Cardiac septum (tissue), 1 donor: ENCODE measurements at regions not wholly inside any gene's neighbourhood (a gene's known extent, or its start where the extent isn't known, plus 50 kb on each side); places are given as distances from the start of the nearest gene placed in this dataset.
"Not testable (repeated sequence)": the region's sequence is repeated elsewhere in the genome, so short reads cannot be mapped to it uniquely, and the experiment has no call there.

Experiments
- DNase-seq: peaks from one replicate; pipeline ENCODE4 v3.0.0-alpha.2; 2020; ENCODE audit warnings: low spot score
- intact Hi-C: fragments of 100-400 bp; cut with DNase I; formaldehyde crosslinking; loops from one replicate; pipeline ENCODE4 v1.14.0; 2022
- donor health status: DM: no; HTN: no; CAD: no.

DNA sequence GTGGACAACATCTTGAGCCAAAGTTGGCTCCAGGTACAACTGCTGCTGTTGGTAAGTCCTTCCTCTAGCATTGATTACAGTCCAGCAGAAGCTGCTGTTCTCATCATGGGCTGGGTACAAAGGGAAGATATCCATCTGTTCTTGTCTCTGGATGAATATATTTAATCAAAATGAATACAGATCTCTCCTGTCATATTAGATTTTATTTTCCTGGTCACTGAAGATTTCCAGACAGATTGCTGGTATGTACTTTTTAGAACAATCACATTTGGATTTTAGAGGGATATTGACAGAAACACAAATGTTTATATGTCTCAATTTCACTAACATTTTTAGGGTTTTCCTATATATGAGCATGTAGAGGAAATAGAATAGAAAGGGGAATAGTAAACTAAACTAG is 155.4 kb upstream of the FHL2 start:
- intact Hi-C loops = no loop called here
- no peak for DNase-seq

DNA sequence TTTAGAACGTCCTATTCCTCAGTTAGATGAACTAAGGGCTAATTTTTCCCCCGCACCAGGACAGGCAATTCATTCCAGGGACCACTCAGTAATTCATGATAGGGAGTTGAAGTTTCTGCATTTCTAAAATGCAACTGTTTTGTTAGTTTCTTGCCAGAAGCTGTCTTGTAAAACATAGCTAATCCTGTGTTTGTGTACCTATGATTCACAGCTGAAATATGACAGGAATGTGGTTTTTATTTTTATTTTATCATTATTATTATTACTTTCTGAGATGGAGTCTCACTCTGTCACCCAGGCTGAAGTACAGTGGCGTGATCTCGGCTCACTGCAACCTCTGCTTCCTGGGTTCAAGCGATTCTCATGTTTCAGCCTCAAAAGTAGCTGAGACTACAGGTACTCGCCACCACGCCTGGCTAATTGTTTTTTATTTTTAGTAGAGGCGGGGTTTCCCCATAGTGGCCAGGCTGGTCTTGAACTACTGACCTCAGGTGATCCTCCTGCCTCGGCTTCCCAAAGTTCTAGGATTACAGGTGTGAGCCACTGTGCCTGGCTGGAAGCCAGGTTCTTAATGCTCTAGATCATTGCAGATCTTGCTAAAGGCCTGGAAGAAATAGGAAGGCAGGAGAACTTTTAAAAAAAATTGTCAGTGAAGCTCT is 154.8 kb upstream of the FHL2 start:
- DNase-seq = no peak
- intact Hi-C loops = no loop called here

DNA sequence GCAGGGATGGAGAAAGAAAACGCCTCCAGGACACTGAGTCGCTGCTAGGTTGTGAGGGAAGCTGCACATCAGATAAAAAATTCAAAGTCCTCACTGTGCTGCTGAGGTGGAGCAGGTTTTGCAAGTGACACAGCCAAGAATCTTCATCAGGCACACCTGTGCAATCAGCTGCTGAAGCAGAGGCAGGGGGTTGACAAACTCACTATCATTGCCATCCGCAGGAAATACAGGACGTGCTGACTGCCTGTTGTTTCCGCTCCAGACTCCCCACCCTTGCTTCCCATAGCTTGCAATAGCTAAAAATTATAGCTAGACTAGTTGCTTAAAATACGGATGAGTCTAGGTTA is 147.8 kb upstream of the FHL2 start:
- no peak for DNase-seq
- intact Hi-C loops = no loop called here

DNA sequence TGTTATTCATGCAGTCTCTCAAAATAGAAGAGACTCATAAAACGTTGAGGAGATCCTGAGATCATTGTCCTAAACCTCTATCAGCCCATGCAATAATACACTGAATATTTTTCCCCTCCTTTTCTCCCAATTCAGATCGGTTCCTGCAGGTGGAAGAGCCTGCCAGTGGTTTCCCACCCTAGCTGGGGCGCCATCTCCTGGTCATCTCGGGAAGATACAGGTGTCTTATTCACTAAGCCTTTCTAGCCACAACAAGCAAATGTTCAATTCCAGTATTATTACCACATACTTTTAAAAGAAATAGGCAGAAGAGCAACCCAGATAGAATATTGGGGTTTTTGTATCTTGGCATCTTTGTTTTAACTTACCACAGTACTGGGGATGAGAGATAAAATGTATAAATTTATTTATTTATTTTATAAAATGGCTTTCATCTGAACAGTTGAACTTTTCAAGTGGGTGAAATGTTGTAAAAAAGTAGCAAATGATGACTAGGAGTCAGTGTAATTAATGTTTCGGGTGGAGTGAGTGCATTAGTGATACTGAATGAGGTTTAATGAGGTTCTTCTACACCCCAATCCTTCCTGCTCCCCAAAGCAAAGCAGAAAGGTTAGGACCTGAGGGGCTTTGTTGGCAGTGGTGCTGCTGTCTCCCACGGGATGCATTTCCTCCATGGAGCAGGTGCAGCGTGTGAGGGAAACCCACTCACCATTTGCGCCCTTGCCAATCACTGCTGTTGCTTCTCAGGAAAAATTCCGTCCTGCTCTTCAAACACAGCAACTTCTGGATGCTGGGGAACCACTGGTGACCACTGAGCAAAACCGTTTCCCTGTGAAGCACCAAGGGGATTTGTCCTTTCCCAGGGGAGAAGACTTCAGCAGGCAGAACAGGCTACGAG is 147.1 kb upstream of the FHL2 start:
- DNase-seq = no peak
- intact Hi-C loops = no loop called here

DNA sequence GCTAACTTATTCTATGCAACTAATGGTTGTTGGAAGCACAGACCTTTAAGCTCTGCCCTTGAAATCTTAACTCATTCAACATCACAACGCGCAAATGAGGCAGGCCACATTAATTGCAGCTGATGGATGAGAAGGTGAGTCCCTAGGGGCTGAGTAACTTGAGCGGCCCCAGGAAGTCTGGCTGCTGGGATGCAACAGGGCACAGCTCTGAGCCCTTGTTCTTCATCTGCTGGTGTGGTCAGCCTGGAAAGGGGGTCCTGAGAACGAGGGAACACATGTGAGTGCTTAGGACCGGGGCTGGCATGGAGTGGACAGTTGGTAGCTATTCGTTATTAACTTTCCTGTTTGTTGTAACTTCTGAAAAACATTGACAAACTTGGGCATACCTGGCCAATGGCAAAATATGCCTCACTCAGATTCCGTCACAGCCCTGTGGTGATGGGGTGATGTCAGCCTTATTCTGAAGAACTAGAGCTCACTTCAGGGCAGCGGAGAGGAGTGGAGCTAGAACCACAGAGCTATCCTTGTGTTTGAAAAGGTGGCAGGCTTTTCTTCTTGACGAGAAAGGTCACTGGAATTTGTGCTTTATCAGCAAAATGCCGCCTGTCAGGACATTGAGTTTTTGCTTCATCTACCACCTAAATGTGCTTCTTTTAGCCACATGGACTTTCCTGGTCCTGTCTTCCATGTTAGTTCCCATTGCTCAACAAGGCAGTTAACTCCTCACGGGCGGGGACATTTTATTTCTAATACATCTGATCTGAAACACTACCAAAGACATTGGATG is 145.9 kb upstream of the FHL2 start:
- DNase-seq = no peak
- intact Hi-C loops = no loop called here

DNA sequence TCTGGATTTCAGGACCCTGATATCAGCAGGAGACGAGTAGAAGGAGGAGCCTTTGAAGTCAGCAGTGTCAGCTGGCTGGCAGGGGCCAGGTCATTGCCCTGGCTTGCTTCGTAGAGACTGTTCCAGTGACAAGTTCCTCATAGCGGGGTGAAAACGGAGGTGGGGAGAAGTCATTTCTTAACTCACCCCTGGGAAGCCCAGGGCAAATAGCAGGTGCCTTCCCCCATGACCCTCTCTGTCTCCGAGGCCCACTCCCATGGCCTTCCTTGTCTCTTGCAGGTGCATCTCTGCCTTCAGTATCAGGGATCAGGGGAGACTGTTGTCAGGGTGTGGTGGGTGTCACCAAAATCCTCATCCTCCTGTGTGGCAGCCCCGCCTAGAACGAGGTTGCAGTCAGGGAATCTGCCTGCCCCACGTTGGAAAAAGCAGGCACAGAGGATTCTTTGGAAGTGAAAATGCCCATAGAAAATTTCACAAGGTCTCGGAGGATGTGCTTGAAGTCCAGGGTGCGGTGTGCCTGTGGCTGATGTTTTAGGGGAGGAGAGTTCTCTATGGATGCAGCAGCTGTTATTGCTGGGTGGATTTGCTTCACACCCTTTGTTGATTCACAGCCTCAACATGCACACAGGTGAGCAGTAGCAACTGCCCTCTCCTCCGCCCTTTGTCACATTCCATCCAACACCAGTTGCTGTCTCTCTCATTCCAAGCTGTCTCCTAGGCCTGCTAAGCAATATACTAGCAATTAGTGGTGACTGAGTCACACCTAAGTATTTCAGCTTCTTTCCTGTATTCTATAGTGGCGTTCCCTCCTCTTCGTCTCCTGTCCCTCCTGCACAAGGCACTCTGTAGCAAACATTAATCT is 142.6 kb upstream of the FHL2 start:
- no peak for DNase-seq
- intact Hi-C loops = no loop called here

DNA sequence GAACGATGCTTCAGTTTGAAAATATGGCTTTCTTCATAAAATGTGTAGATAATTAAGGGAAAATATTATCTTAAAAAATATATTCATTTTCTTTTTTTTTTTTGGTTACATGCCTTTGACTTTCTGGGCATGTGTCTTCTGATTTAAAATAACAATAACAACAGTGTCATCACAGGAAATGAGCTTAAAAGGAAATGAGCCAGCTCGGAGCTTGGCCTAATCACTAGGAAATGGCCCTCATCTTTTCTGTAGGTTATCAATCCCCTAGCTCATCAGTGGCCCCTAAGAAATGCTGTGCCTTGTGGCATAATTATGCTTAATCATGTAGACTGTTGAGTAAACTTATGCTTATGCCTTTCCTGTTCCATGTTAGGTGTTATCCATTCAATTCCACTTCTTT is 141.8 kb upstream of the FHL2 start:
- intact Hi-C loops = no loop called here
- DNase-seq = no peak

DNA sequence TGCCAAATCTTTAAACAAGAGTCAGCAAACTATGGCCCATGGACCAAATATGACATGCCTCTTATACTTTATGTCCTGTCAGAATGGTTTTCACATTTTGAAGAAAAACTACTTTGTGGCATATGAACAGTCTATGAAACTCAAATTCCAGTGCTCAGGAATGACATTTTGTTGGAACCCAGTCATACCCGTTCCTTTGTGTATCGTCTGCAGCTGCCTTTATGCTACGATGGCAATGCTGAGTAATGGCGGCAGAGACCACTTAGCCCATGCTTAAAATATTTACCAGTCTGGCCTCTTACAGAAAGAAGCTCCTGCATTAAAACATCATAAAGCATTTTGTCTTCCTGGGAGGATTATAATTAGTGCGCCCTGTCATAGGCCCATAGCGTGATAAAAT is 140.5 kb upstream of the FHL2 start:
- intact Hi-C loops = no loop called here
- no peak for DNase-seq

DNA sequence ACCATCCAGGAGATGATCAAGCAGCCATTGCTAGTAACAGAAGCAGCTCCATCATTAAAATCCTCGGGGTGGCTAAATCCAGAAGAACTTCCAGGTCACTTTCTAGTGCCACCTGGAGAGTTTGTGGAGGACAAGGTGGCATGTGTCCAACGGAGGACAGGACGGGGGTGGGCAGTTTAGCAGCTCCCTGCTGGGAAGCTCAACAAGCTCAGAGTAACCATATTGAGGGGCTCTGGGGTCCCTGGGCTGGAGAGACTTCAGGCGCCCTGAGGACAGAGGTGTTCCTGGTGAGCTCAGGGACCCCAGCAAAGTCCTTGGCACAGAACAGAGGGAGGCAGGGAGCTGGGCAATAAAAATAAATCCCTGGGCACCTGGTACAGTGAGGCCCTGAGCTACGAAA is 140.0 kb upstream of the FHL2 start:
- intact Hi-C loops = no loop called here
- DNase-seq = no peak

DNA sequence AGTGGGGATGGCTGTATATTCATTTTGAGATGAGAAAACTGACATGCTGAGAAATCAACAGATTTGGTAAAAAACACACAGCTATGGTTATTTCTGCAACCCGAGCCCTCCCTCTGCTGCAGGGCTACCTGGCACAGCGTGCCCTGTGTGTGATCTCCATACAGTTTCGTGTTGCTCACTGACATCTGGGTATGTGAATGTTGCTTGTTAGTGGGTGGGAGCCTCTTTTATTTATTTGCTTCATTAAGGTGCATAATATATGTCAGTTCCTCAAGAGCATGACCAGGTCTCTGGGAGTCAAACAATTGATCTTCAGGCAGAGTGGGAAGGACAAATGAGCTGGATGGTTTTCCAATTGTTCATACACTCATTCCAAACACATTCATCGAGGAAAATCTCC is 139.1 kb upstream of the FHL2 start:
- no peak for DNase-seq
- intact Hi-C loops = no loop called here

DNA sequence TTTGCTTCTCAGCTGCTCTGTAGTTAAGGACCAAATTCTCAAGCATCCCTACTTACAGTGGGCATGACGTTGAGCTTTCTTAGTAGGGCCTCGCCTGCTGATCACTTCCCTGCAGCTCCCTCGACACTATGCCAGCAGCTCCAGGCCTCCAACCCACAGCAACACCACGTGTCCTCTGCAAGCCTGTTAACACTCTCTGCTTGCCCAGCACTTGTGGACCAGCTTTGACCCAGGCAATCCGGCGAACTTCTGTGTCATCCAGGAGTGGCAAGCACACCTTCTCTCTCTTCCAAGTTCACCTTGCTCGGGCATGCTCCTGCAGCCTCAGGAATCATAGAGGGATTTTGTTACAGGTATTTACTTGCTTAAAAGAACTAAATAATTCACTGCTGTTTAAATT is 138.6 kb upstream of the FHL2 start:
- DNase-seq = no peak
- intact Hi-C loops = no loop called here

DNA sequence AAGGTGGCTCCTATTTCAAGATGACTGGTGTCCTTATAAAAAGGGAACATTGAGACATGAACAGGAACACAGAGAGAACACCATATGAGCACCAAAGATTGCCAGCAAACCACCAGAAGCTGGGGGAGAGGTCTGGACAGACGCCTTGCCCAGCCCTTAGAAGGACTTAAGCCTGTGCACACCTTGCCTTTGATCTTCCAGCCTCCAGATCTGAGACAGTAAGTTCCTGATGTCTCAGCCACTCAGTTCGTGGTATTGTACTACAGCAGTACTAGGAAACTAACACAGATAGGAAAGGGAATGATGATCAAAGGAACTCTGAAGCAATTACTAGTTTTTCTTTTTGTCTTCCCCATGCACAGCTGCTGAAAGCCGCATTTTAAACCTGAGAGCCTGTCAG is 137.3 kb upstream of the FHL2 start:
- intact Hi-C loops = no loop called here
- DNase-seq = no peak

DNA sequence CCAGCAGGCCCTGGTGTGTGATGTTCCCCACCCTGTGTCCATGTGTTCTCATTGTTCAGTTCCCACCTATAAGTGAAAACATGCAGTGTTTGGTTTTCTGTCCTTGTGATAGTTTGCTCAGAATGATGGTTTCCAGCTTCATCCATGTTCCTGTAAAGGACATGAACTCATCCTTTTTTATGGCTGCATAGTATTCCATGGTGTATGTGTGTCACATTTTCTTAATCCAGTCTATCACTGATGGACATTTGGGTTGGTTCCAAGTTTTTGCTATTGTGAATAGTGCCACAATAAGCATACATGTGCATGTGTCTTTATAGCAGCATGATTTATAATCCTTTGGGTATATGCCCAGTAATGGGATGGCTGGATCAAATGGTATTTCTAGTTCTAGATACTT is 130.4 kb upstream of the FHL2 start:
- intact Hi-C loops, DNase-seq: not testable (repeated sequence)

DNA sequence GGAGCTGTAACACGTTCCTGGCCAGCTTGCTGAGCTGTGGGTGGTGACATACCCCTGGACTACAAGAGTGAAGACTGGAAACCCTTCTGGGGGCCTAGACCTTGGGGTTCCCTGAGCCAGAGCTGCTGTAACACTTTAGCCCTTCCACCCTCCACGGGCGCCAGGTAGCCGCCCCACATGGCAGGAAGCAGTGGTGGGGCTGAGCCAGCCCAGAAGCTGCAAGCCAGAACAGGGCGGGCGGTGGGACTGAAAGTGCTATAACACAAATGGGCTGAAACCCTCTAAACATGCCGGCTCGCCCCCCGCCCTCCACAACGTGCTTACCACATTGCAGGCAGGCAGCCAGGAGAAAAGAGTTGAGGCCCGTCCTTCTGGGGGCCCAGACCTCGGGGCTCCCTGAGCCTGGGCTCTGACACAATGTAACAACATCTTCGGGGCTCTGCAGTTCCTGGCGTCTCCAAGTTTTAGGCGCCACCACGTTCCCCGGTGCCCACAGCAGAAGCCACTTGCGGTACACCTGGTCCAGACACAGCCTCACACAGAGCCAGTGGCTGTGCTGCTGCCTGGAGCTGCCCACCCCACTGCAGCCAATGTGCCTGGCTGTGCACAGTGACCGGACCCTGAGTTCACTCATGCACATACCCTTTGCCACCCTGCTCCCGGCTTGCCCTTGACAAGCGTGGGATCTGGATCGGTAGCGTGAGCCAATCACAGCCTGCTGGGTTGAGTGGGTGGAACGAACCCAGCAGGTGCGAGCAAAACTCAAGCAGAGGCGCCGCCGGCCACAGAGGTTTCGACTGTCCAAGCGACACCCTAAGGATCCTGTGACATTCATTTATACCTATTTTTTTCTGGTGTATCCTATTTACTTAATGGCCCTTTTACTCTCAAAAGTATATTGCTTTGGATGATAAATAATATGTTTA is 127.4 kb upstream of the FHL2 start:
- DNase-seq = no peak
- intact Hi-C loops = no loop called here

DNA sequence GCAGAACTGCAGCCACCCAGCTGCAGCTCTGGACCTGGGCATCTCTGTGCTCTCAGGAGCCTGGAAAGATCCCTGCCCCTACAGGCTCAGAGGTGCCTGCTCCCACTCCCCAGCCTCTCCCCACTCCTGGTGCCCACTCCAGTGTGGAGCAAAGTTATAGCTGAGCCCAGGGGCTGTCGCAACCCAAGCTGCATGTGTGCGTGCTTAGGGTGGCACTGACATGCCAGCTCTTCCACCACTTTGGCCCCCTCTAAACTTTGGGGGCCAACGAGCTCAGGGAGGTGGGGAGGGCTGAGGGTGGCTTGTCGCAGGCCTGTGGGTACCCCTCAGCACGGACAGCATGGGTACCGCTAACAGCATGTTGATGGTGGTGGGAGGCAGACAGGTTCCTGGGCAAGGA is 126.3 kb upstream of the FHL2 start:
- DNase-seq = no peak
- intact Hi-C loops = no loop called here

DNA sequence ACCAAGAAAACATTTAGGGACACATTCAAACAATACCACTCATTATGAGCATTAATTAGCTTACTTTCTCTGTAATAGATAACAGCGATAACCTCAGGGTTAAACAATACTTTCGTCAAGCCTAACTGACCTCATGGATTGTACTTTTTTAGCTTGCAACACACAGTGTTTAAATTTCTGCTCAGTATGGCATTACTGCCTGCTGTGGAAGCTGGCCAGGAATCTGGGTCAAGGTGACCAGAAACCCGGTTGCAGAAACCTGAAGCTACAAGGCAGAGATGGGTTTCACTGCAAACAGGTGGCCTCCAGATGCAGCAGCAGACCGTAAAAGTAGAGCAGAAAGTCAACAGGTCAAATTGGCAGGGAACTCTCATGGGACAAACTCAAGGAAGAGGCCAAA is 123.8 kb upstream of the FHL2 start:
- intact Hi-C loops = no loop called here
- DNase-seq = no peak

DNA sequence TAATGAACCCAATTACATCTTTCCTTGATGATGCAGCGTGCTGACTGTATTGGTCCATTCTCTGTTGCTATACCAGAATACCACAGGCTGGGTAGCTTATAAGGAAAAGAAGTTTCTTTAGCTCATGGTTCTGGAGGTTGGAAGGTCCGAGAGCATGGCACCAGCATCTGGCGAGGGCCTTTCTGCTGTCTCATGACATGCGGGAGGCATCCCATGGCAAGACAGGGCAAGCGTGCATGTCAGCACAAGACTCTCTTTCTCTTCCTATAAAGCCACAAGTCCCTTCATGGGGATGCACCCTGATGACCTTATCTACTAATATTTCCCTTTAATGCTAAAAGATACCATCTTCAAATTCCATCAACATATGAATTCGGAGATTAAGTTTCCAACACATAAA is 122.8 kb upstream of the FHL2 start:
- intact Hi-C loops = no loop called here
- DNase-seq = no peak

DNA sequence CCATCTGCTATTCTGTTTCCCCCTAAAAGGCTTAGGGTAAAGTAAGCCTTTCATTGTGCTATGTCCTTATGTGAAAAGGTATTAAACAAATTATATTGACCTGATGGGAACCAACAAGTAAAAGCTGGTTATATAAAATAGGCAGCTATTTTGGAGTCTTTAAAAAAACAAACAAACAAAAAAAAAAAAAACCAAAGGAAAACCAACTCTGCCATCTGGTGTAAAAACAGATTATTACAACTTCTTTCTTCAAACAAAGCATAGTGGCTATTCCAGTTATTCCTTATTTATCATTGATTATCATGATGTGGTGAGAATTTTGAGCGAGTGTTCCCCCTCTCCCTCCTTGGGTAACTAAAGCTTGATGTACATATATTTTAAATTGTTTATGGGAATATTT is 122.3 kb upstream of the FHL2 start:
- intact Hi-C loops = no loop called here
- DNase-seq = no peak

DNA sequence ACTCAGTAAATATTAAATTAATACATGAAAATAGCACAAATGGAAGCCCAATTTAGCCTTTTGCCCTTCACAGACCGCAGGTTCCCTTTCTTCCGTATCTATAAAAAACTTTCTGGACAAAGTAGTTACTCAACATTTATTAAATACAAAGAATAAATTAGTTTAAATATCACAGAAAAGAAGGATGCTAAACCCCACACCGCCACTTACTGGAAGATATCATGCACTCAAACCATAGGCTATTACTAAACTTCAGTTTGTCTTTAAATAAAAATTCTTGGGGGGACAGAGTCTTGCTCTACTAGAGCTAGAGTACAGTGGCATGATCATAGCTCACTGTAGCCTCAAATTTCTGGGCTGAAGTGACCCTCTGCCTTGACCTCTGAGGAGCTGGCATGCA is 120.7 kb upstream of the FHL2 start:
- intact Hi-C loops = loop anchor here (2.0 kb wide), 1 partner anchor 151 kb away; no protein-coding TSS in a partner anchor
- DNase-seq = no peak
